Adrenal gland (tissue), 5 donors: ENCODE measurements at regions not wholly inside any gene's neighbourhood (a gene's known extent, or its start where the extent isn't known, plus 50 kb on each side); places are given as distances from the start of the nearest gene placed in this dataset.

Source experiments
- CTCF ChIP-seq, 6 experiments: fragments of 450-650 bp in 4 of 6; fragments of 200-600 bp in 2 of 6; sonication (generic) in 1 of 6; IDR thresholded peaks; 1 replicate in 5 of 6; 2 replicates in 1 of 6; pipeline versions ENCODE4 v1.5.1 to v1.8.0; 2016 to 2021; ENCODE audit warnings: antibody characterized with exemption in 6 of 6, mild to moderate bottlenecking in 2 of 6, moderate library complexity in 1 of 6
- POLR2A ChIP-seq, 2 donors: fragments of 450-650 bp; IDR thresholded peaks; one replicate each; pipeline ENCODE4 v1.6.1; 2017; ENCODE audit warnings: antibody characterized with exemption in 2 of 2, mild to moderate bottlenecking in 2 of 2, moderate library complexity in 1 of 2
- donor health status: DM: no; HTN: no; CAD: no.

- TF ChIP-seq CTCF (IDR thresholded peaks at IDR 0.05) = no peak
- TF ChIP-seq POLR2A (IDR thresholded peaks at IDR 0.05) = no peak
Observed at GRCh38 chr11:13160346-13160745, 117.2 kb upstream of the BMAL1 start.
